ENCODE measurements at regions not wholly inside any gene's neighbourhood (a gene's known extent, or its start where the extent isn't known, plus 50 kb on each side); places are given as distances from the start of the nearest gene placed in this dataset.

GRCh38 chr19:31991984-31992655, 353.3 kb upstream of the ZNF507 start:
- TF ChIP-seq CTCF (CRISPR knock-in tag; IDR thresholded peaks at IDR 0.05) (no peak), POGK (CRISPR knock-in tag; conservative IDR thresholded peaks at IDR 0.05) (no peak), ZBTB2 (CRISPR knock-in tag; IDR thresholded peaks at IDR 0.05; ENCODE audit: low read depth) (no peak), ZNF282 (IDR thresholded peaks at IDR 0.05; ENCODE audit: partially characterized antibody) (no peak), HES4 (CRISPR knock-in tag; IDR thresholded peaks at IDR 0.05; ENCODE audit: borderline replicate concordance) (no peak), ATF2 (CRISPR knock-in tag; IDR thresholded peaks at IDR 0.05) (no peak), PBX3 (CRISPR knock-in tag; IDR thresholded peaks at IDR 0.05; ENCODE audit: borderline replicate concordance) (no peak), SMAD3 (CRISPR knock-in tag; IDR thresholded peaks at IDR 0.05) (no peak), POLR2A (IDR thresholded peaks at IDR 0.05; ENCODE audit: insufficient read depth in 1 of 2, low read depth in 2 of 2, low read length in 2 of 2) (no peak), EP300 (IDR thresholded peaks at IDR 0.05; ENCODE audit: low read depth in 2 of 2, low read length in 2 of 2) (no peak), EP300 (CRISPR knock-in tag; IDR thresholded peaks at IDR 0.05; ENCODE audit: borderline replicate concordance) (no peak), ATF3 (CRISPR knock-in tag; IDR thresholded peaks at IDR 0.05) (no peak)

Data from HepG2 (cell line).